ENCODE measurements at regions not wholly inside any gene's neighbourhood (a gene's known extent, or its start where the extent isn't known, plus 50 kb on each side); places are given as distances from the start of the nearest gene placed in this dataset.

DNA sequence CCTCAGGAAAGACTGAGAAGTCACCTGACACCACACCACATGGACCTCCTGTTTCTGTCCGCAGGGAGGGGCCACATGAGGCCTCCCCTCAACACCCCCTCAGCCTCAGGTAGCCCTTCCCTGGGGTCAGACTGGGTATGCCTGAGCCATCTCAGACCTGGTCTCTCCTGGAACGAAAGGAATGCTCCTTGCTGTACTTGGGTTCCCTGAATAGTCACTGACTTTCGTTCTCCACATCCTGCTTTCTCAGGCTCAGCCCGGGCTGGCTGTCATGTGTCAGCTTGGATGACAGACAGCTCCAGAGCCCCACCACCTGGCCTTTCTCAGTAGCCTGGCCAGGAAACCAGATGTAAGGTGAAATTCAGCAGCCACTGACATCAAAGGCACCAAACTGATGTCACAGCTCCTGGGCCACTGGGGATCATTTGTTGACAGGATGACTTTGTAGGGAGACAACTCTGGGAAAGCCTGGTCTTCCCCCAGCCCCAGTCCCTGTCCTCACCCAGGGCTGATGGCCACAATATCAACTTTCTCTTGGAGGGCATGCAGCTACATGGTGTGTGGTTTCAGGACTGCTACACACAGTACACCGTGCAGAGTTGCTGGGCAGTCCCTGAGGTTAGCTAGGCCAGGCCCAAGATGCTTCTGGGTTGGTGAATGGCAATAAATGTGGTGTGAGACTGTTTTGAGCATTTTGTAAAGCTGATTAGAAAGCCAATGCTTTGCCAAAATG lies 141.4 kb upstream of the MRPS22 start:
- DNase-seq: no peak
- WGBS, 2 donors: 64 to 67% methylated on average over 2 to 4 of the region's 5 CpGs
- intact Hi-C loops (cut with DNase I): no loop called here

DNA sequence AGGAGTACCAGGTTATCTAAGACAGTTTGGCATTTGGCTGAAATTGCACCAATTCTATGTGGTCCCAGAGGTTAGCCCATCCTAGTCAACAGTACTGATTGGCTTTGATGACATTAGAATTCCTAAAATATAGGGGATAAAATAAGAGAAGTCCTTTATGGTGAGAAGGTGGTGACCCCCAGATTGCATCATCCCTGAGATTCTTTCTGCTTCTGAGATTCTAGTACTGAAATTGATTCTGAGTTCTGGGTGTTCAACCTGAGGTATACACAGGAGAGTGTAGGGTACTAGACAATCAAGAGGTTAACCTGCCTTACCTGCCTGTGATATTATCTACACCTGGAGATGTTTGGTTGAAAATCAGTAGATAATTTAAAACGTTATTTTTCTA lies 140.9 kb upstream of the MRPS22 start:
- whole genome bisulfite sequencing, 2 donors: 48 to 57% methylated on average over 1 of the region's 1 CpG
- no peak for DNase-seq
- no peak overlapping the region for H3K27ac ChIP-seq
- intact Hi-C loops (cut with DNase I): no loop called here
- no peak overlapping the region for H3K4me3 ChIP-seq
- H3K27me3 ChIP-seq: no peaks in the 10 kb centered on the region
- no peaks in the 10 kb centered on the region for H3K9me3 ChIP-seq
- H3K4me1 ChIP-seq: peaks cover 0 to 5% (median 0%) of the 10 kb centered on the region in 3 donors
- H3K36me3 ChIP-seq: no peaks in the 10 kb centered on the region
- TF ChIP-seq, protein P1, sequence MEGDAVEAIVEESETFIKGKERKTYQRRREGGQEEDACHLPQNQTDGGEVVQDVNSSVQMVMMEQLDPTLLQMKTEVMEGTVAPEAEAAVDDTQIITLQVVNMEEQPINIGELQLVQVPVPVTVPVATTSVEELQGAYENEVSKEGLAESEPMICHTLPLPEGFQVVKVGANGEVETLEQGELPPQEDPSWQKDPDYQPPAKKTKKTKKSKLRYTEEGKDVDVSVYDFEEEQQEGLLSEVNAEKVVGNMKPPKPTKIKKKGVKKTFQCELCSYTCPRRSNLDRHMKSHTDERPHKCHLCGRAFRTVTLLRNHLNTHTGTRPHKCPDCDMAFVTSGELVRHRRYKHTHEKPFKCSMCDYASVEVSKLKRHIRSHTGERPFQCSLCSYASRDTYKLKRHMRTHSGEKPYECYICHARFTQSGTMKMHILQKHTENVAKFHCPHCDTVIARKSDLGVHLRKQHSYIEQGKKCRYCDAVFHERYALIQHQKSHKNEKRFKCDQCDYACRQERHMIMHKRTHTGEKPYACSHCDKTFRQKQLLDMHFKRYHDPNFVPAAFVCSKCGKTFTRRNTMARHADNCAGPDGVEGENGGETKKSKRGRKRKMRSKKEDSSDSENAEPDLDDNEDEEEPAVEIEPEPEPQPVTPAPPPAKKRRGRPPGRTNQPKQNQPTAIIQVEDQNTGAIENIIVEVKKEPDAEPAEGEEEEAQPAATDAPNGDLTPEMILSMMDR (IDR thresholded peaks at IDR 0.05): no peak
- TF ChIP-seq POLR2A (IDR thresholded peaks at IDR 0.05): no peak

More for the DNA sequence above, 141.4 kb upstream of the MRPS22 start:
- H3K4me1 ChIP-seq: peaks cover 0 to 5% (median 0%) of the 10 kb centered on the region in 3 donors
- TF ChIP-seq POLR2A (IDR thresholded peaks at IDR 0.05): no peak
- TF ChIP-seq, protein P1 (IDR thresholded peaks at IDR 0.05): no peak
- no peaks in the 10 kb centered on the region for H3K9me3 ChIP-seq
- H3K27me3 ChIP-seq: no peaks in the 10 kb centered on the region
- no peak overlapping the region for H3K27ac ChIP-seq
- no peak overlapping the region for H3K4me3 ChIP-seq
- H3K36me3 ChIP-seq: no peaks in the 10 kb centered on the region

DNA sequence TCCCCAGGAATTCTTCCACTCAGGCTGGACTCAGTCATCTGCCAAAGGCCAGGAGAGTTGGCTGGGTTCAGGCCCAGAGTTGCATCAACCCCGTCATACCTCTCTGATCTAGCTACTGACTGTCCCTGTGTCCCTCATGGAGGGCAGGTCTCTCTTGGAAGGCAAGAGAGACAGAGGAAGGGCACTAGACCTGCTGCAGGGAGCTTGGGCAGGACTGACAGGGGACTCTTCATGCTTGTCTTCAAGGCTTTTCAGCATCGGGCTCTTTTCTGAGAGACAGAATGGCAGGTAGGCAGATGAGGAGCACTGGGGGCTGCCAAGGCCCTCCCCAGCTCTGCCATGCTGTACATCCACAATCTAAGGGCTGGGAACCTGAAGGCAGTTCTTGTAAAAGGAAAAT lies 140.1 kb upstream of the MRPS22 start:
- no peak for DNase-seq
- intact Hi-C loops (cut with DNase I): no loop called here
- TF ChIP-seq POLR2A (IDR thresholded peaks at IDR 0.05): no peak
- TF ChIP-seq, protein P1 (IDR thresholded peaks at IDR 0.05): no peak
- WGBS, 2 donors: 80 to 100% methylated on average over 1 of the region's 2 CpGs
- no peak overlapping the region for H3K4me3 ChIP-seq
- H3K27ac ChIP-seq: no peak overlapping the region
- H3K9me3 ChIP-seq: no peaks in the 10 kb centered on the region
- H3K27me3 ChIP-seq: no peaks in the 10 kb centered on the region
- H3K4me1 ChIP-seq: peaks cover 0 to 5% (median 0%) of the 10 kb centered on the region in 3 donors
- no peaks in the 10 kb centered on the region for H3K36me3 ChIP-seq

DNA sequence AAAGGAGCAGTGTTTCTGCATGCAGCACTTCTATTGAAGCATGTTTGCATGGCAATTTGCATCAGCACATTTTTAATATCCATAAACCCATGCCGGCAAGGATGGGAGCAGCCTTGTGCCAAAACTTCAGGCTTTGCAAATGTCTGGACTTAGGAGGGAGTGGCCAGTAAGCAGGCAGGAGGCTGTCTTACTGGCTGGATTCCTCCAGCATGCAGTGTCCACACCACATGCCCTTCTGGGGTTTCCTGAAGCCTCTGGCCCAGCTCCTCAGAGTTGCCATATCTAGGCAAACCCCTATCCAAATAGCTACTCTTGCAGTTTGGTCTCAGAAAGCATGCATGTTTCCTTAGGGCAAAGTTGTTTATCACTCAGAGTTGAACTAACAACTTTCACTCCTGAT lies 139.1 kb upstream of the MRPS22 start:
- no peak for DNase-seq
- Histone ChIP-seq H3K27me3 (no peaks in the 10 kb centered on the region), H3K9me3 (no peaks in the 10 kb centered on the region), H3K4me1 (peaks cover 0 to 2% (median 0%) of the 10 kb centered on the region in 3 donors), H3K27ac (no peak overlapping the region), H3K36me3 (no peaks in the 10 kb centered on the region), H3K4me3 (no peak overlapping the region)
- 50 to 56% methylated on average over 1 of the region's 1 CpG for WGBS, 2 donors
- TF ChIP-seq, protein P1 (IDR thresholded peaks at IDR 0.05): no peak
- no peak for TF ChIP-seq POLR2A (IDR thresholded peaks at IDR 0.05)
- intact Hi-C loops (cut with DNase I): no loop called here

DNA sequence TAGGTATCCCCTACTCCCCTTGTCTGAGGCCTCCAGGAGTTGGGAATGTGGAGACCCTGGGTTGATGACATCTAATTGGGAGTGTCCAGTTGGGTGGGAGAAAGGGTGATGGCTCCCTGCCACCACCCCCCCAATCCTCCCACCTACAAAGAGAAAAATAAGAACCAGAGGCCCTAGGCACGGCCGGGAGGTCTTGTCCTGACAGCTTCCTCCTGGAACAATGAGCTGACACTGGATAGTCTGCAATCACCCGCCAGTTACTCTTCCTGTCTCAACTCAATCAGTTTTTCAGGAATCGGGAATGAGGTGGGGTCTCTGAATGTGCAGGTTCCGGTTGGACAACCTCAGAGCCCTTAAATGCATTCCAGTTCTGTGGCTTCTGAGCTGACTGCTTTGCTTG lies 129.9 kb upstream of the MRPS22 start:
- Histone ChIP-seq H3K9me3 (no peaks in the 10 kb centered on the region), H3K27me3 (no peaks in the 10 kb centered on the region), H3K4me3 (no peak overlapping the region), H3K4me1 (peaks cover 0 to 13% (median 0%) of the 10 kb centered on the region in 3 donors), H3K36me3 (no peaks in the 10 kb centered on the region), H3K27ac (no peak overlapping the region)
- DNase-seq: no peak
- TF ChIP-seq, protein P1 (IDR thresholded peaks at IDR 0.05): no peak
- no peak for TF ChIP-seq POLR2A (IDR thresholded peaks at IDR 0.05)
- 44 to 59% methylated on average over 5 of the region's 5 CpGs for WGBS, 2 donors
- intact Hi-C loops (cut with DNase I): no loop called here

All from esophagus squamous epithelium (tissue), 5 donors.